CD14-positive monocyte (primary cell): ENCODE measurements at regions not wholly inside any gene's neighbourhood (a gene's known extent, or its start where the extent isn't known, plus 50 kb on each side); places are given as distances from the start of the nearest gene placed in this dataset.

Source experiments
- DNase-seq, 3 donors: peaks; one replicate each; pipeline ENCODE4 v3.0.0-alpha.2; 2011 to 2022
- H2AFZ ChIP-seq: 2 replicates; pipeline ENCODE4 v1.6.0; 2012; ENCODE audit warnings: mild to moderate bottlenecking, low read depth, low read length, inconsistent platforms; ENCODE audit not compliant: insufficient read depth, poor library complexity, severe bottlenecking
- H3K27ac ChIP-seq, 2 donors: 1 replicate in 1 of 2; 2 replicates in 1 of 2; pipeline ENCODE4 v1.5.1; 2012 to 2013; ENCODE audit warnings: low read length in 2 of 2, control low read depth in 1 of 2, inconsistent platforms in 1 of 2, low read depth in 1 of 2, mild to moderate bottlenecking in 1 of 2
- H3K27me3 ChIP-seq, 2 donors: one replicate each; pipeline versions ENCODE4 v1.6.0 to v1.6.1; 2011 to 2013; ENCODE audit warnings: low read length in 2 of 2; ENCODE audit not compliant: control insufficient read depth in 2 of 2, insufficient read depth in 2 of 2
- H3K36me3 ChIP-seq, 2 donors: replicated peaks in 1 of 2; 1 replicate in 1 of 2; 2 replicates in 1 of 2; pipeline versions ENCODE4 v1.5.1 to v1.6.1; 2012 to 2013; ENCODE audit warnings: low read length in 2 of 2, control low read depth in 1 of 2, inconsistent platforms in 1 of 2, mild to moderate bottlenecking in 1 of 2; ENCODE audit not compliant: insufficient read depth in 2 of 2, control insufficient read depth in 1 of 2
- H3K4me1 ChIP-seq, 2 donors: 1 replicate in 1 of 2; 2 replicates in 1 of 2; pipeline versions ENCODE4 v1.5.1 to v1.6.1; 2012 to 2013; ENCODE audit warnings: low read length in 2 of 2, control low read depth in 1 of 2, inconsistent platforms in 1 of 2, mild to moderate bottlenecking in 1 of 2, moderate library complexity in 1 of 2; ENCODE audit not compliant: insufficient read depth in 2 of 2, control insufficient read depth in 1 of 2
- H3K4me2 ChIP-seq: replicated peaks from 2 replicates; pipeline ENCODE3; 2012; ENCODE audit warnings: low read length, moderate library complexity, mild to moderate bottlenecking; ENCODE audit not compliant: poor library complexity, severe bottlenecking; ENCODE audit errors: extremely low read depth
- H3K4me3 ChIP-seq, 3 experiments: fragments of 200-600 bp in 1 of 3; sonication (generic) in 1 of 3; replicated peaks in 1 of 3; 1 replicate in 2 of 3; 2 replicates in 1 of 3; pipeline ENCODE4 v1.5.1; 2011 to 2013; ENCODE audit warnings: low read length in 3 of 3, mild to moderate bottlenecking in 3 of 3, control low read depth in 2 of 3, low read depth in 2 of 3, inconsistent platforms in 1 of 3, moderate library complexity in 1 of 3
- H3K79me2 ChIP-seq: 2 replicates; pipeline ENCODE4 v1.6.0; 2012; ENCODE audit warnings: mild to moderate bottlenecking, control low read depth, inconsistent platforms, low read length, moderate library complexity; ENCODE audit not compliant: insufficient read depth
- H3K9ac ChIP-seq: 2 replicates; pipeline ENCODE4 v1.6.0; 2017; ENCODE audit warnings: low read length, mild to moderate bottlenecking; ENCODE audit not compliant: insufficient read depth, poor library complexity, severe bottlenecking
- H3K9me3 ChIP-seq, 2 donors: replicated peaks in 1 of 2; 1 replicate in 1 of 2; 2 replicates in 1 of 2; pipeline versions ENCODE4 v1.5.1 to v1.6.1; 2012 to 2013; ENCODE audit warnings: low read length in 2 of 2, control low read depth in 1 of 2; ENCODE audit not compliant: control insufficient read depth in 1 of 2, insufficient read depth in 1 of 2
- H4K20me1 ChIP-seq: 2 replicates; pipeline ENCODE4 v1.6.0; 2012; ENCODE audit warnings: mild to moderate bottlenecking, low read length, control low read depth, moderate library complexity; ENCODE audit not compliant: insufficient read depth
- H3K27ac Mint-ChIP-seq, 7 donors: one replicate each; pipeline ENCODE4 v1.8.0; 2020; ENCODE audit warnings: mild to moderate bottlenecking in 7 of 7, mixed read lengths in 7 of 7, moderate library complexity in 6 of 7, inconsistent platforms in 2 of 7
- H3K27me3 Mint-ChIP-seq, 3 donors: one replicate each; pipeline ENCODE4 v1.8.0; 2021 to 2022; ENCODE audit warnings: low read depth in 3 of 3, mild to moderate bottlenecking in 3 of 3, mixed read lengths in 3 of 3, moderate library complexity in 3 of 3, inconsistent platforms in 1 of 3
- H3K36me3 Mint-ChIP-seq, 2 donors: one replicate each; pipeline ENCODE4 v1.8.0; 2020; ENCODE audit warnings: mixed read lengths in 2 of 2, inconsistent platforms in 1 of 2, mild to moderate bottlenecking in 1 of 2
- H3K4me1 Mint-ChIP-seq: one replicate; pipeline ENCODE4 v1.8.0; 2020; ENCODE audit warnings: mild to moderate bottlenecking, mixed read lengths
- H3K4me3 Mint-ChIP-seq, 2 donors: one replicate each; pipeline ENCODE4 v1.8.0; 2020; ENCODE audit warnings: mild to moderate bottlenecking in 2 of 2, mixed read lengths in 2 of 2, moderate library complexity in 1 of 2
- H3K9me3 Mint-ChIP-seq, 7 donors: one replicate each; pipeline ENCODE4 v1.8.0; 2020 to 2022; ENCODE audit warnings: mixed read lengths in 7 of 7, mild to moderate bottlenecking in 6 of 7, moderate library complexity in 6 of 7, inconsistent platforms in 2 of 7
- WGBS: methylation state at CpG from one replicate; pipeline ENCODE4 v1.1.5; 2013; ENCODE audit warnings: missing lambda C conversion rate; ENCODE audit not compliant: insufficient coverage; 5-methylcytosine and 5-hydroxymethylcytosine counted together
- intact Hi-C, 2 donors: fragments of 100-400 bp; cut with micrococcal nuclease; formaldehyde crosslinking; loops; one replicate each; pipeline versions ENCODE4 v1.15.0 to v1.15.1; 2023
- TF ChIP-seq, protein P1 (sequence below): fragments of 200-600 bp; IDR thresholded peaks from one replicate; pipeline ENCODE4 v1.8.0; 2022; ENCODE audit warnings: antibody characterized with exemption, mild to moderate bottlenecking

DNA sequence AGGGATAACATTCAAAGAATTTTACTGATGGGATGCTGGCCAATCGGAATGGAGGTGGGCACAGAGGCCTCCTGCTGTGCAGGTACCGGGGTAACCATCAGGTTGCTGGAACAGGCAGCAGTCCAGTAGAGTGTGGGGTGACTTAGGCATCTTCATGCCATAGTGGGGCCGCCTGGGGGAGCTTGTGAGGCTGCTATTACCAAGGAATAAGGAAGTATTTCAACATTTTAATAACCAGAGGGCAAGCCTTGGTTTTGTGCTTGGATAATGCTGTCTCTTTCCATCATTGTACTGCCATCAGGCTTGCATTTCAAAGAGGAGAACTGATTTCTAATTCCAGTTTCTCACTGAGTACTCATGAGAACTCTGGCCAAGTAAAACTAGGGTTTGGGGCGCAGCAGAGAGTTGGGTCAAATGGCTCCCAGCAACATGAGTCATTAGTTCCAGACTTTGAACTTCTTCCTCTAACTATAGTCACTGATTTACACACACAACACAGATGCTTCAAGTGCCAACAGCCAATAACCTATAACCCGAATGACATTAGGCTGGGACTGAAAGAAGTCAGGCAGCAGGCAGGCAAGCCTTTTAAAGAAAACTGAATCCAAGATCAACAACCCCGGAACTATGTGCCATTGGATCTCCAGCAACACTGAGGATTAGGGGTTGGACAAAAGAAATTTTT lies 56.1 kb upstream of the FHL2 start:
- H3K4me1 Mint-ChIP-seq: peaks cover 2% of the 10 kb centered on the region
- WGBS: 84% methylated on average over 2 of the region's 6 CpGs
- Histone ChIP-seq H2AFZ (no peak overlapping the region), H3K27ac (no peak overlapping the region), H3K27me3 (no peaks in the 10 kb centered on the region), H3K4me3 (no peak overlapping the region), H3K4me2 (no peak overlapping the region), H3K79me2 (no peaks in the 10 kb centered on the region), H4K20me1 (no peaks in the 10 kb centered on the region), H3K9ac (no peak overlapping the region), H3K36me3 (no peaks in the 10 kb centered on the region), H3K4me1 (no peaks in the 10 kb centered on the region), H3K9me3 (no peaks in the 10 kb centered on the region)
- no peak for DNase-seq
- intact Hi-C loops: no loop called here
- H3K27me3 Mint-ChIP-seq: peaks cover 0 to 3% (median 2%) of the 10 kb centered on the region in 3 donors
- H3K9me3 Mint-ChIP-seq: no peaks in the 10 kb centered on the region
- H3K4me3 Mint-ChIP-seq: no peak overlapping the region
- H3K27ac Mint-ChIP-seq: no peak overlapping the region
- no peaks in the 10 kb centered on the region for H3K36me3 Mint-ChIP-seq
- TF ChIP-seq, protein P1, sequence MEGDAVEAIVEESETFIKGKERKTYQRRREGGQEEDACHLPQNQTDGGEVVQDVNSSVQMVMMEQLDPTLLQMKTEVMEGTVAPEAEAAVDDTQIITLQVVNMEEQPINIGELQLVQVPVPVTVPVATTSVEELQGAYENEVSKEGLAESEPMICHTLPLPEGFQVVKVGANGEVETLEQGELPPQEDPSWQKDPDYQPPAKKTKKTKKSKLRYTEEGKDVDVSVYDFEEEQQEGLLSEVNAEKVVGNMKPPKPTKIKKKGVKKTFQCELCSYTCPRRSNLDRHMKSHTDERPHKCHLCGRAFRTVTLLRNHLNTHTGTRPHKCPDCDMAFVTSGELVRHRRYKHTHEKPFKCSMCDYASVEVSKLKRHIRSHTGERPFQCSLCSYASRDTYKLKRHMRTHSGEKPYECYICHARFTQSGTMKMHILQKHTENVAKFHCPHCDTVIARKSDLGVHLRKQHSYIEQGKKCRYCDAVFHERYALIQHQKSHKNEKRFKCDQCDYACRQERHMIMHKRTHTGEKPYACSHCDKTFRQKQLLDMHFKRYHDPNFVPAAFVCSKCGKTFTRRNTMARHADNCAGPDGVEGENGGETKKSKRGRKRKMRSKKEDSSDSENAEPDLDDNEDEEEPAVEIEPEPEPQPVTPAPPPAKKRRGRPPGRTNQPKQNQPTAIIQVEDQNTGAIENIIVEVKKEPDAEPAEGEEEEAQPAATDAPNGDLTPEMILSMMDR: peak; percentile 11

DNA sequence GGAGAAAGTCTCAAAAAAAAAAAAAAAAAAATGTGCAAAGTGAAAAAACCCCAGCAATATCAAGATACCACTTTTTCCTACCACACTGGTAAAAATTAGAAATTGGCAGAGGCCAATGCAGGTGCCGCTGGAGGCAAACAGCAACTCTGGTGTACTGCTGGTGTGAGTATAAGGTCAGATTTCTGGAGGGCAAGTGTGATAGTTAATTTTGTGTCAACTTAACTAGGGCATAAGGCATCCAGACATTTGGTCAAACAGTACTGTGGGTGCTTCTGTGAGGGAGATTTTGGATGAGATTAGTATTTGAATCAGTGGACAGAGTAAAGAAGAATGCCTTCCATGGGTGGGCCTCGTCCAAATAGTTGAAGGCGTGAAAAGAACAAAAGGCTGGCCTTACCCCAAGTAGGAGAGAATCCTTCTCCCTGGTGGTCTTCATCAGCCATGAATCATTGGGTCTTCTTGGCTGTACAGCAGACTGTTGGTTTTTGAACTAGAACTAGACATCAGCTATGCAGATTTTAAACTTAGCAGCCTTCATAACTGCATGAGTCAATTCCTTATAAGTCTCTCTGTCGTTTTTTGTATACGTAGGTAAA lies 52.8 kb upstream of the FHL2 start:
- TF ChIP-seq, protein P1: no peak
- Mint-ChIP-seq H3K9me3 (no peaks in the 10 kb centered on the region), H3K27ac (no peak overlapping the region), H3K36me3 (no peaks in the 10 kb centered on the region), H3K27me3 (peaks cover 2 to 5% (median 3%) of the 10 kb centered on the region in 3 donors), H3K4me3 (no peak overlapping the region), H3K4me1 (peaks cover 2% of the 10 kb centered on the region)
- intact Hi-C loops: no loop called here
- Histone ChIP-seq H4K20me1 (no peaks in the 10 kb centered on the region), H3K27ac (no peak overlapping the region), H3K4me1 (no peaks in the 10 kb centered on the region), H3K27me3 (no peaks in the 10 kb centered on the region), H3K9ac (no peak overlapping the region), H3K4me2 (no peak overlapping the region), H3K4me3 (no peak overlapping the region), H2AFZ (no peak overlapping the region), H3K9me3 (no peaks in the 10 kb centered on the region), H3K36me3 (no peaks in the 10 kb centered on the region), H3K79me2 (no peaks in the 10 kb centered on the region)
- DNase-seq: no peak
- no CpG with 5 or more reads among the region's 5 CpGs for WGBS
